GM13976 (cell line): ENCODE measurements at regions not wholly inside any gene's neighbourhood (a gene's known extent, or its start where the extent isn't known, plus 50 kb on each side); places are given as distances from the start of the nearest gene placed in this dataset.

Experiments
- DNase-seq: peaks from one replicate; pipeline ENCODE4 v3.0.0; 2012; ENCODE audit warnings: low spot score
- CTCF ChIP-seq: IDR thresholded peaks from 2 replicates; pipeline ENCODE4 v1.5.1; 2012; ENCODE audit warnings: borderline replicate concordance, mild to moderate bottlenecking; ENCODE audit not compliant: insufficient read depth; ENCODE audit errors: extremely low read depth, missing control alignments, control extremely low read depth
- in situ Hi-C: fragments of 300-500 bp; cut with MboI; formaldehyde crosslinking; loops from one replicate; pipeline ENCODE4 v1.12.0; 2022; ENCODE audit warnings: low sequenced_read_pairs, mixed read lengths, inconsistent platforms; ENCODE audit not compliant: unreplicated experiment

GRCh38 chr10:56880606-56881005 lies 519.5 kb upstream of the ZWINT start:
- no peak for DNase-seq
- in situ Hi-C loops: no loop called here
- TF ChIP-seq CTCF: no peak

- TF ChIP-seq CTCF: no peak
- no peak for DNase-seq
- in situ Hi-C loops: no loop called here
Observed at GRCh38 chr10:56874950-56875349, 513.9 kb upstream of the ZWINT start.

GRCh38 chr10:56871160-56871668 lies 510.2 kb upstream of the ZWINT start:
- no peak for DNase-seq
- in situ Hi-C loops: no loop called here
- TF ChIP-seq CTCF: no peak

GRCh38 chr10:56867236-56867635 lies 506.2 kb upstream of the ZWINT start:
- TF ChIP-seq CTCF: no peak
- DNase-seq: no peak
- in situ Hi-C loops: no loop called here

GRCh38 chr10:56856569-56856968 lies 495.5 kb upstream of the ZWINT start:
- in situ Hi-C loops: no loop called here
- no peak for DNase-seq
- TF ChIP-seq CTCF: no peak

GRCh38 chr10:56844978-56845529 lies 484.0 kb upstream of the ZWINT start:
- in situ Hi-C loops: no loop called here

More at GRCh38 chr10:56844978-56845529, 484.0 kb upstream of the ZWINT start:
- no peak for DNase-seq
- TF ChIP-seq CTCF: no peak
